H9 (cell line): ENCODE measurements at regions not wholly inside any gene's neighbourhood (a gene's known extent, or its start where the extent isn't known, plus 50 kb on each side); places are given as distances from the start of the nearest gene placed in this dataset.

Source experiments
- DNase-seq: peaks from one replicate; pipeline ENCODE4 v3.0.0-alpha.2; 2017
- H2AFZ ChIP-seq: one replicate; pipeline ENCODE4 v1.6.1; 2013; ENCODE audit warnings: mild to moderate bottlenecking, low read length, control low read depth, moderate library complexity
- H2AK5ac ChIP-seq: 2 replicates; pipeline ENCODE4 v1.6.1; 2013; ENCODE audit warnings: low read length, control low read depth, mixed read lengths; ENCODE audit not compliant: insufficient read length
- H2BK120ac ChIP-seq: one replicate; pipeline ENCODE4 v1.6.1; 2013; ENCODE audit warnings: low read depth, mild to moderate bottlenecking, low read length, control low read depth, inconsistent platforms; ENCODE audit not compliant: poor library complexity, severe bottlenecking
- H2BK12ac ChIP-seq: 2 replicates; pipeline ENCODE4 v1.6.1; 2013; ENCODE audit warnings: low read length, control low read depth, mixed read lengths, low read depth; ENCODE audit not compliant: insufficient read length
- H2BK15ac ChIP-seq: 2 replicates; pipeline ENCODE4 v1.6.1; 2013; ENCODE audit warnings: low read depth, low read length, control low read depth
- H2BK20ac ChIP-seq: one replicate; pipeline ENCODE4 v1.6.1; 2013; ENCODE audit warnings: low read depth, mild to moderate bottlenecking, low read length, control low read depth, inconsistent platforms; ENCODE audit not compliant: poor library complexity, severe bottlenecking
- H2BK5ac ChIP-seq: 2 replicates; pipeline ENCODE4 v1.6.1; 2013; ENCODE audit warnings: low read length, control low read depth, mixed read lengths; ENCODE audit not compliant: insufficient read length
- H3K14ac ChIP-seq: 2 replicates; pipeline ENCODE4 v1.6.1; 2013; ENCODE audit warnings: low read length, control low read depth; ENCODE audit not compliant: insufficient read depth
- H3K18ac ChIP-seq: 2 replicates; pipeline ENCODE4 v1.6.1; 2013; ENCODE audit warnings: low read depth, mild to moderate bottlenecking, mixed read lengths, low read length, control low read depth; ENCODE audit not compliant: insufficient read length
- H3K23ac ChIP-seq: 2 replicates; pipeline ENCODE4 v1.6.1; 2013; ENCODE audit warnings: low read length, control low read depth, mixed read lengths, low read depth; ENCODE audit not compliant: insufficient read length
- H3K23me2 ChIP-seq: 2 replicates; pipeline ENCODE4 v1.6.1; 2013; ENCODE audit warnings: low read depth, mild to moderate bottlenecking, mixed read lengths, low read length, control low read depth; ENCODE audit not compliant: insufficient read length, poor library complexity, severe bottlenecking
- H3K27ac ChIP-seq: 2 replicates; pipeline ENCODE4 v1.5.1; 2013; ENCODE audit warnings: low read length, control low read depth, mixed read lengths, low read depth; ENCODE audit not compliant: insufficient read length
- H3K27me3 ChIP-seq: 2 replicates; pipeline ENCODE4 v1.6.1; 2013; ENCODE audit warnings: low read length, control low read depth, inconsistent platforms; ENCODE audit not compliant: insufficient read depth
- H3K4ac ChIP-seq: 2 replicates; pipeline ENCODE4 v1.6.1; 2013; ENCODE audit warnings: low read depth, mild to moderate bottlenecking, control low read depth, inconsistent platforms, low read length, moderate library complexity
- H3K4me1 ChIP-seq: 2 replicates; pipeline ENCODE4 v1.6.1; 2013; ENCODE audit warnings: low read length, control low read depth, inconsistent platforms; ENCODE audit not compliant: insufficient read depth
- H3K4me2 ChIP-seq: 2 replicates; pipeline ENCODE4 v1.6.1; 2013; ENCODE audit warnings: low read length, control low read depth, mixed read lengths; ENCODE audit not compliant: insufficient read length, insufficient read depth
- H3K56ac ChIP-seq: 2 replicates; pipeline ENCODE4 v1.6.1; 2013; ENCODE audit warnings: low read depth, mild to moderate bottlenecking, mixed read lengths, low read length, control low read depth; ENCODE audit not compliant: insufficient read length
- H3K79me1 ChIP-seq: 2 replicates; pipeline ENCODE4 v1.6.1; 2013; ENCODE audit warnings: low read depth, mild to moderate bottlenecking, moderate library complexity, low read length, control low read depth, inconsistent platforms; ENCODE audit not compliant: insufficient read depth, poor library complexity, severe bottlenecking
- H3K79me2 ChIP-seq: 2 replicates; pipeline ENCODE4 v1.6.1; 2013; ENCODE audit warnings: low read length, control low read depth, inconsistent platforms; ENCODE audit not compliant: insufficient read depth
- H3K9ac ChIP-seq: 2 replicates; pipeline ENCODE4 v1.6.1; 2013; ENCODE audit warnings: low read length, control low read depth, mixed read lengths; ENCODE audit not compliant: insufficient read length; ENCODE audit errors: extremely low read depth
- H3K9me3 ChIP-seq: one replicate; pipeline ENCODE4 v1.6.1; 2013; ENCODE audit warnings: low read depth, low read length, inconsistent platforms; ENCODE audit not compliant: control insufficient read depth
- H3T11ph ChIP-seq: one replicate; pipeline ENCODE4 v1.6.1; 2013; ENCODE audit warnings: mild to moderate bottlenecking, low read length, control low read depth, inconsistent platforms
- H4K20me1 ChIP-seq: one replicate; pipeline ENCODE4 v1.6.1; 2013; ENCODE audit not compliant: control insufficient read depth, insufficient read length, insufficient read depth
- H4K5ac ChIP-seq: 2 replicates; pipeline ENCODE4 v1.6.1; 2013; ENCODE audit warnings: low read depth, mild to moderate bottlenecking, mixed read lengths, low read length, control low read depth; ENCODE audit not compliant: insufficient read length
- H4K8ac ChIP-seq: replicated peaks from 2 replicates; pipeline ENCODE4 v1.6.1; 2013; ENCODE audit warnings: low read length, control low read depth, mixed read lengths, low read depth; ENCODE audit not compliant: insufficient read length
- H4K91ac ChIP-seq: 2 replicates; pipeline ENCODE4 v1.6.1; 2013; ENCODE audit warnings: low read depth, mild to moderate bottlenecking, moderate library complexity, mixed read lengths, low read length, control low read depth; ENCODE audit not compliant: insufficient read length
- H3K27ac Mint-ChIP-seq, 3 experiments: 2 replicates in 2 of 3; 3 replicates in 1 of 3; pipeline ENCODE4 v1.8.0; 2020 to 2021; ENCODE audit warnings: mixed read lengths in 3 of 3, mild to moderate bottlenecking in 1 of 3, moderate library complexity in 1 of 3
- H3K27me3 Mint-ChIP-seq: 2 replicates; pipeline ENCODE4 v1.8.0; 2021; ENCODE audit warnings: low read depth, mild to moderate bottlenecking, moderate library complexity, mixed read lengths
- H3K36me3 Mint-ChIP-seq, 3 experiments: 2 replicates in 2 of 3; 3 replicates in 1 of 3; pipeline ENCODE4 v1.8.0; 2020 to 2021; ENCODE audit warnings: low read depth in 3 of 3, mixed read lengths in 3 of 3; ENCODE audit not compliant: insufficient read depth in 1 of 3
- H3K4me1 Mint-ChIP-seq, 2 experiments: 2 replicates each; pipeline ENCODE4 v1.8.0; 2020; ENCODE audit warnings: mixed read lengths in 2 of 2
- H3K4me3 Mint-ChIP-seq, 2 experiments: 2 replicates in 1 of 2; 3 replicates in 1 of 2; pipeline ENCODE4 v1.8.0; 2020 to 2021; ENCODE audit warnings: mild to moderate bottlenecking in 2 of 2, mixed read lengths in 2 of 2, moderate library complexity in 1 of 2
- H3K9me3 Mint-ChIP-seq, 2 experiments: 2 replicates in 1 of 2; 3 replicates in 1 of 2; pipeline ENCODE4 v1.8.0; 2020; ENCODE audit warnings: mild to moderate bottlenecking in 2 of 2, mixed read lengths in 2 of 2, moderate library complexity in 1 of 2
- WGBS: extraction: QIAGEN DNeasy Blood & Tissue Kit; methylation state at CpG from one replicate; pipeline ENCODE4 v1.1.7; 2013; ENCODE audit warnings: missing lambda C conversion rate, low lambda C conversion rate, mixed read lengths; ENCODE audit not compliant: insufficient read length; ENCODE audit errors: extremely low coverage; 5-methylcytosine and 5-hydroxymethylcytosine counted together
- TF ChIP-seq, protein P1 (sequence below): fragments of 200-600 bp; sonication (generic); conservative IDR thresholded peaks from 3 replicates; pipeline ENCODE4 v1.8.0; 2021; ENCODE audit warnings: antibody characterized with exemption, mild to moderate bottlenecking

DNA sequence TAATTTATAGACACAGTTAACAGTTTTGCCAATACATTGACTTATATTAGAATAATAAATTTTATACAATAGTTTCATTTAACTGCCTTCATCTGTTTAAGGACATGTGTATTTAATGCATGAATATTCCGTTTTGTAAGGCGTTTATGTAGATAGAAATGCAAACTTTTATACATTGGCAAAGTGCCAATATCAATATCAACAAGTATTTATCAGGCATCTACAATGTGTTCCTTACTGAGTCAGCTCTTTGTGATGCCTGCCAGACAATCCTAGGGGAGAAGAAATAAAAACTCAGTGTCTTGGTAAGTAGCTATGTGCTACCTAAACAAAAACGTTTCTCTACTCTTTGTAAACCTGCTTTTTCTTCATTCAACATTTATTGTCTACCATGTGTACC lies 1142.2 kb downstream of the C4orf33 start:
- H3K23ac ChIP-seq, result no peak overlapping the region
- peaks cover 0 to 3% of the 10 kb centered on the region in 2 experiments; a peak in 2 of 5 replicates for H3K9me3 Mint-ChIP-seq
- H3K4me1 ChIP-seq, result no peaks in the 10 kb centered on the region
- no peaks in the 10 kb centered on the region for H3K27me3 Mint-ChIP-seq
- peaks cover 0 to 4% (median 1%) of the 10 kb centered on the region in 3 experiments; a peak in 2 of 7 replicates for H3K36me3 Mint-ChIP-seq
- H3K9me3 ChIP-seq, result no peaks in the 10 kb centered on the region
- H2BK15ac ChIP-seq, result no peak overlapping the region
- H4K5ac ChIP-seq, result no peak overlapping the region
- DNase-seq, result no peak
- H3K79me1 ChIP-seq, result no peaks in the 10 kb centered on the region
- no peak overlapping the region for H3K14ac ChIP-seq
- WGBS, result no CpG with 5 or more reads among the region's 3 CpGs
- no peak overlapping the region for H2BK20ac ChIP-seq
- no peak overlapping the region for H3K56ac ChIP-seq
- no peaks in the 10 kb centered on the region for H3K23me2 ChIP-seq
- H2AK5ac ChIP-seq, result no peak overlapping the region
- H3K27ac Mint-ChIP-seq, result no peak overlapping the region
- no peak overlapping the region for H3K9ac ChIP-seq
- H2BK5ac ChIP-seq, result no peak overlapping the region
- no peak overlapping the region for H3K4me3 Mint-ChIP-seq
- no peak overlapping the region for H3K18ac ChIP-seq
- H3K79me2 ChIP-seq, result no peaks in the 10 kb centered on the region
- no peak overlapping the region for H2AFZ ChIP-seq
- no peaks in the 10 kb centered on the region for H3K27me3 ChIP-seq
- no peak overlapping the region for H4K91ac ChIP-seq
- H4K20me1 ChIP-seq, result no peaks in the 10 kb centered on the region
- H3K27ac ChIP-seq, result no peak overlapping the region
- H3K4me1 Mint-ChIP-seq, result no peaks in the 10 kb centered on the region
- no peak overlapping the region for H2BK120ac ChIP-seq
- no peak overlapping the region for H2BK12ac ChIP-seq
- H3T11ph ChIP-seq, result no peak overlapping the region
- TF ChIP-seq, protein P1, sequence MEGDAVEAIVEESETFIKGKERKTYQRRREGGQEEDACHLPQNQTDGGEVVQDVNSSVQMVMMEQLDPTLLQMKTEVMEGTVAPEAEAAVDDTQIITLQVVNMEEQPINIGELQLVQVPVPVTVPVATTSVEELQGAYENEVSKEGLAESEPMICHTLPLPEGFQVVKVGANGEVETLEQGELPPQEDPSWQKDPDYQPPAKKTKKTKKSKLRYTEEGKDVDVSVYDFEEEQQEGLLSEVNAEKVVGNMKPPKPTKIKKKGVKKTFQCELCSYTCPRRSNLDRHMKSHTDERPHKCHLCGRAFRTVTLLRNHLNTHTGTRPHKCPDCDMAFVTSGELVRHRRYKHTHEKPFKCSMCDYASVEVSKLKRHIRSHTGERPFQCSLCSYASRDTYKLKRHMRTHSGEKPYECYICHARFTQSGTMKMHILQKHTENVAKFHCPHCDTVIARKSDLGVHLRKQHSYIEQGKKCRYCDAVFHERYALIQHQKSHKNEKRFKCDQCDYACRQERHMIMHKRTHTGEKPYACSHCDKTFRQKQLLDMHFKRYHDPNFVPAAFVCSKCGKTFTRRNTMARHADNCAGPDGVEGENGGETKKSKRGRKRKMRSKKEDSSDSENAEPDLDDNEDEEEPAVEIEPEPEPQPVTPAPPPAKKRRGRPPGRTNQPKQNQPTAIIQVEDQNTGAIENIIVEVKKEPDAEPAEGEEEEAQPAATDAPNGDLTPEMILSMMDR, result no peak
- no peak overlapping the region for H4K8ac ChIP-seq
- no peak overlapping the region for H3K4ac ChIP-seq
- H3K4me2 ChIP-seq, result no peak overlapping the region
